Activated T-helper 1 cell treated with anti-CD3 and anti-CD28 coated beads, Interleukin-12 subunit alpha, Interleukin-12 subunit beta, Interleukin-2, Interleukin-4 antibody, amounts not matched to agents 30 ng/mL and 10 ng/mL and 1 ng/mL, durations not matched to agents 14 hours and 24 hours and 36 hours (primary cell): ENCODE measurements at regions not wholly inside any gene's neighbourhood (a gene's known extent, or its start where the extent isn't known, plus 50 kb on each side); places are given as distances from the start of the nearest gene placed in this dataset.
"Not testable (repeated sequence)": the region's sequence is repeated elsewhere in the genome, so short reads cannot be mapped to it uniquely, and the experiment has no call there.

Experiments
- DNase-seq: peaks from one replicate; pipeline ENCODE4 v3.0.0; 2021; ENCODE audit warnings: low spot score
- H3K27ac Mint-ChIP-seq: one replicate; pipeline ENCODE4 v1.8.0; 2021; ENCODE audit warnings: mild to moderate bottlenecking, mixed read lengths
- H3K27me3 Mint-ChIP-seq: one replicate; pipeline ENCODE4 v1.8.0; 2022; ENCODE audit warnings: mild to moderate bottlenecking, moderate library complexity, mixed read lengths; ENCODE audit not compliant: insufficient read depth
- H3K36me3 Mint-ChIP-seq: one replicate; pipeline ENCODE4 v1.8.0; 2021; ENCODE audit warnings: low read depth, mixed read lengths
- H3K4me1 Mint-ChIP-seq: one replicate; pipeline ENCODE4 v1.8.0; 2021; ENCODE audit warnings: low read depth, mixed read lengths
- H3K4me3 Mint-ChIP-seq: one replicate; pipeline ENCODE4 v1.8.0; 2021; ENCODE audit warnings: mild to moderate bottlenecking, moderate library complexity, mixed read lengths
- H3K9me3 Mint-ChIP-seq: one replicate; pipeline ENCODE4 v1.8.0; 2021; ENCODE audit warnings: mixed read lengths
- intact Hi-C: fragments of 100-400 bp; cut with micrococcal nuclease; formaldehyde crosslinking; loops from one replicate; pipeline ENCODE4 v1.15.1; 2024

DNA sequence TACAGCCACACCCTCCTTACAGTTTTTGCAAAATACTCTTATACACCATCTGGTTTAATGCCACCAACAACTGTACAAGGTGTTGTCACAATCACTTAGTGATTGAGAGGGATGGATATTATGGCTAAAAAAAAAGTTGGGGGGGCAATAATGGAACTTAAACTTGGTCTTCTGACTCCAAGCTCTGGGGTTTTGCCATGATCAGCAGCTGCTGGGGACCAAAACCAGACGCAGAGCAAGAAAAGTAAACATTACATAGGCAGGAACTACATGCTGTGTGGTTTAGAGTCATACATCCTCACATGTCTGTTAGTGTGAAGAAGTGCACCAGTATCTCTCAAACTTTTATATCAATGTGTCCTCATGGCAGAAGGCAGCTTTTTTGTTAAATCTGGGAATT lies 152.4 kb downstream of the TBC1D2B start:
- H3K36me3 Mint-ChIP-seq, H3K27me3 Mint-ChIP-seq, H3K9me3 Mint-ChIP-seq, DNase-seq, H3K4me3 Mint-ChIP-seq, H3K4me1 Mint-ChIP-seq, H3K27ac Mint-ChIP-seq, intact Hi-C loops: not testable (repeated sequence)

DNA sequence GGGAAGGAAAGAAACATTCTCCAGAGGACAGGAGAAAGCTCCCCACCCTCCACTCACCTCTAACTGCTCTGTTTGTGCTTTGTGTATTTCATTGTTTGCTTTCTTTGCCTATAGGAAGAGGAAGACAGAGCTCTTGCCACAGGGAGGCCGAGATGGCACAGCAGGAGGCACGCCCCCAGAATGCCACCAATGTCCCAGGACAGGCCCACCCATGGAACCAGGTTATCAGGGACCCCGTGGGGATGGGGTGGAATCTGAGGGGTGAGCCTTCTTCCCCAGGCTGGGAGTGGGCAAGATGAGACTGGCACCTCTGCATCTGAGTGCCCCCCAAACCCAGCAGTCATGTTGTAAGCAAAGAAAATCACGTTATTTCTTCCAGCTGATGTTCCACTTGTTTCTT lies 155.8 kb downstream of the TBC1D2B start:
- DNase-seq, result no peak
- no peaks in the 10 kb centered on the region for H3K4me1 Mint-ChIP-seq
- H3K27me3 Mint-ChIP-seq, result peaks cover 6% of the 10 kb centered on the region
- H3K27ac Mint-ChIP-seq, result no peak overlapping the region
- H3K36me3 Mint-ChIP-seq, result no peaks in the 10 kb centered on the region
- intact Hi-C loops, result no loop called here
- H3K4me3 Mint-ChIP-seq, result no peak overlapping the region
- no peaks in the 10 kb centered on the region for H3K9me3 Mint-ChIP-seq

- H3K36me3 Mint-ChIP-seq, H3K4me1 Mint-ChIP-seq, H3K27ac Mint-ChIP-seq, H3K9me3 Mint-ChIP-seq, DNase-seq, intact Hi-C loops, H3K4me3 Mint-ChIP-seq: not testable (repeated sequence)
- peaks cover 11% of the 10 kb centered on the region for H3K27me3 Mint-ChIP-seq
These were observed 160.4 kb downstream of the TBC1D2B start for GRCh38 chr15:77916966-77917635.

DNA sequence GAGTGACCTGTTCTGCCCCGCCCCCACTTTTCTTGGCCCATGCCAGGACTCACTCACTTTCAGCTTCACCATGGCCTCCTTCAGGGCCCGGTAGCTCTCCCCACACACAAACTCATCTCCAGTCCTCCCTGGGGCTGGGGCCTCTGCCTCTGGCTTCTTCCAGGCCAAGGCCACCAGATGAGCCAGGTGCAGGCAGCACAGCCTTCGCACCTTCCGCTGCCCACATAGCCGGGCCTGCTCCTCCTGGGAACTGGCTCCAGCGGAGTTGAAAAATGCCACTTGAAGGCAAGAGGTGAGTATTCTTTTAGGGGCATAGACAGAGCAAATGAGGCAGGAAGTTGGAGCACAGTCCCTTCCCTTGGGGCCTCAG lies 161.6 kb downstream of the TBC1D2B start:
- peaks cover 11% of the 10 kb centered on the region for H3K27me3 Mint-ChIP-seq
- H3K4me3 Mint-ChIP-seq, H3K36me3 Mint-ChIP-seq, H3K9me3 Mint-ChIP-seq, intact Hi-C loops, H3K4me1 Mint-ChIP-seq, H3K27ac Mint-ChIP-seq, DNase-seq: not testable (repeated sequence)

GRCh38 chr15:77915261-77915960 lies 162.1 kb downstream of the TBC1D2B start:
- H3K27ac Mint-ChIP-seq, result no peak overlapping the region
- peaks cover 11% of the 10 kb centered on the region for H3K27me3 Mint-ChIP-seq
- H3K9me3 Mint-ChIP-seq, result no peaks in the 10 kb centered on the region
- peaks cover 7% of the 10 kb centered on the region for H3K4me1 Mint-ChIP-seq
- no peak overlapping the region for H3K4me3 Mint-ChIP-seq
- no peaks in the 10 kb centered on the region for H3K36me3 Mint-ChIP-seq
- intact Hi-C loops, result no loop called here
- no peak for DNase-seq

DNA sequence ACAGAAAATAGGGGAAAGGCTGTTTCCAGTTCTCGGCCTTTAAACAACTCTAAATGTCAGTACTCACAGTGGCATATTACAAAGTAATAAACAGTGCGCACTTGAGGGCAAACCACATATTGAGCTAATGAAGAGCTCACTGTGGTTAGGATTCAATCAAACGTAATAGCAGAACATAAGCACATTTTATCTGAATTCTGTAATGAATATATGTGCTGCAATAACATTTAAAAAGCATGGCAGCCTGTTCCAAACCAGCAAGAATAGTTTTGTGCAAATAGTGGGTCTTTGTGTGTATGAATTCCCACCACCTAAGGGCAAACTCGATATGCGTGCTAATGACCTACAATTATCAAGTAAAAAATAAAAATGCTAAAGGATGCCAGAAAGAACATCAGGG lies 163.0 kb downstream of the TBC1D2B start:
- not testable (repeated sequence) for H3K36me3 Mint-ChIP-seq, H3K27ac Mint-ChIP-seq, H3K4me3 Mint-ChIP-seq, DNase-seq, H3K9me3 Mint-ChIP-seq
- peaks cover 11% of the 10 kb centered on the region for H3K27me3 Mint-ChIP-seq
- intact Hi-C loops, result loop anchor here (5.0 kb wide), 1 partner anchor 43 kb away; no protein-coding TSS in a partner anchor
- peaks cover 11% of the 10 kb centered on the region for H3K4me1 Mint-ChIP-seq

DNA sequence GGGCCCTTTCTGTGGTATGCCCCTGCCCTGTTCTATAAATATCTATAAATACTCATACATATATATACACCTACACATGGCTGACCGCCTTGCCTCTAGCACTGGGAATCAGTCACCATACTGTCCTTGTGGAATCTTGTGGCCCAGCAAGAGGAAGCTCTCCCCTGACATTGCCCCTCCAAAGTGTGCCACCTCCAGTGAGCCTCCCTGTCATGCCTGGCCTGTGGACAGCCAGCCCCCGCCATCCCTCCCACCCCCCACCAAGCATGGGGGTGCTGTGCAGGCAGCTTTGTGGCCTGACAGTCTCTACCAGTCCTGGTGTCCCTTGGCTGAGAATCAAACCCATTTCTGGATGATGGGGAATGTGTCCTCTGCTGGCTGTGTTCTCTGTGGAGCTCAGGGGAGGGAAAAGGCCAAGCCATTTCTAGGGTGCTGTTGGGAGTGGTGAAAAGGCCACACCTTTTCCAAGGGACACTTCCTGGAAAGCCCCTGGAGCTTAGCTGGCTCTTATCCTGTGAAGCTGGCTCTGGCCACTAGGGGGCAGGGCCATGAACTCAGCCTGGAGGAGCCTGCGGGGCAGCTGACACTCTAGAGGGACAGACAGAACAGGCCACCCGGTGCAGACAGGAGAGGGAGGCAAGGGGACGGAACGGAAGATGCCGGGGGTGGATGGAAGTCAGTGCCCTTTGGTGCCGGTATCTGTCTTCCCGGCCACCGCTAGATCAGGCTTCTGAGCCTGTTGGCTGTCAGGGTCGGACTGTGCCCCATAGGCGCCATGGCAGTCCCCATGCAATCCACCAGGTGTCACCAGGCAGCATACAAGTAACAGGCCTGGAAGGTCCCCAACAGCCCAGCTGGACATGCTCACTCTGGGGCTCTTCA lies 167.2 kb downstream of the TBC1D2B start:
- H3K4me1 Mint-ChIP-seq, result peaks cover 11% of the 10 kb centered on the region
- intact Hi-C loops, result loop anchor here (1.0 to 5.0 kb wide), 4 partner anchors 47 to 331 kb away; no protein-coding TSS in a partner anchor
- peak; percentile 69 for DNase-seq
- not testable (repeated sequence) for H3K36me3 Mint-ChIP-seq, H3K27me3 Mint-ChIP-seq, H3K9me3 Mint-ChIP-seq
- peak overlapping the region; percentile 75 for H3K4me3 Mint-ChIP-seq
- H3K27ac Mint-ChIP-seq, result peak overlapping the region; percentile 26

- peaks cover 11% of the 10 kb centered on the region for H3K4me1 Mint-ChIP-seq
- no peak overlapping the region for H3K27ac Mint-ChIP-seq
- no peak overlapping the region for H3K4me3 Mint-ChIP-seq
- intact Hi-C loops, result loop anchor here (5.0 kb wide), 1 partner anchor 828 kb away; no protein-coding TSS in a partner anchor
- no peak for DNase-seq
- H3K27me3 Mint-ChIP-seq, result peaks cover 6% of the 10 kb centered on the region
- no peaks in the 10 kb centered on the region for H3K9me3 Mint-ChIP-seq
- no peaks in the 10 kb centered on the region for H3K36me3 Mint-ChIP-seq
These were observed 168.2 kb downstream of the TBC1D2B start for GRCh38 chr15:77909182-77909940.

DNA sequence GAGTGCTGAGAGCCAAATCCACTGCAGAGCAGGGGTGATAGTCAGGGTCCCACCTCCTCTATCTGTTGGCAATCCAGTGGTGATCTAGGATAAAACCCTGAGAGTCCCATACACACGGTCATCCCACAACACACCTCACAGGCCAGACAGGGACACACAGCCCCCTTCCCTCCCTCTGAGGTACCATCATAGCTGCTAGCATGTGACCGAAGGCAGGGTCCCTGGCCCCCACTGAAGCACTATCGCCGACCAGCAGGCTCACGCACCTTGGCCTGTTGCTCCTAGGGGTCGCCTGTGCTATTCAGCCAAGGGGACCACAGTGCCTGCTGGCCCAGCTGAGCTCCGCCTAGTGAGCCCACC lies 168.8 kb downstream of the TBC1D2B start:
- not testable (repeated sequence) for H3K4me3 Mint-ChIP-seq, DNase-seq, H3K27me3 Mint-ChIP-seq, H3K36me3 Mint-ChIP-seq, H3K27ac Mint-ChIP-seq, H3K9me3 Mint-ChIP-seq
- H3K4me1 Mint-ChIP-seq, result peaks cover 11% of the 10 kb centered on the region
- intact Hi-C loops, result loop anchor here (5.0 kb wide), 1 partner anchor 829 kb away; no protein-coding TSS in a partner anchor

DNA sequence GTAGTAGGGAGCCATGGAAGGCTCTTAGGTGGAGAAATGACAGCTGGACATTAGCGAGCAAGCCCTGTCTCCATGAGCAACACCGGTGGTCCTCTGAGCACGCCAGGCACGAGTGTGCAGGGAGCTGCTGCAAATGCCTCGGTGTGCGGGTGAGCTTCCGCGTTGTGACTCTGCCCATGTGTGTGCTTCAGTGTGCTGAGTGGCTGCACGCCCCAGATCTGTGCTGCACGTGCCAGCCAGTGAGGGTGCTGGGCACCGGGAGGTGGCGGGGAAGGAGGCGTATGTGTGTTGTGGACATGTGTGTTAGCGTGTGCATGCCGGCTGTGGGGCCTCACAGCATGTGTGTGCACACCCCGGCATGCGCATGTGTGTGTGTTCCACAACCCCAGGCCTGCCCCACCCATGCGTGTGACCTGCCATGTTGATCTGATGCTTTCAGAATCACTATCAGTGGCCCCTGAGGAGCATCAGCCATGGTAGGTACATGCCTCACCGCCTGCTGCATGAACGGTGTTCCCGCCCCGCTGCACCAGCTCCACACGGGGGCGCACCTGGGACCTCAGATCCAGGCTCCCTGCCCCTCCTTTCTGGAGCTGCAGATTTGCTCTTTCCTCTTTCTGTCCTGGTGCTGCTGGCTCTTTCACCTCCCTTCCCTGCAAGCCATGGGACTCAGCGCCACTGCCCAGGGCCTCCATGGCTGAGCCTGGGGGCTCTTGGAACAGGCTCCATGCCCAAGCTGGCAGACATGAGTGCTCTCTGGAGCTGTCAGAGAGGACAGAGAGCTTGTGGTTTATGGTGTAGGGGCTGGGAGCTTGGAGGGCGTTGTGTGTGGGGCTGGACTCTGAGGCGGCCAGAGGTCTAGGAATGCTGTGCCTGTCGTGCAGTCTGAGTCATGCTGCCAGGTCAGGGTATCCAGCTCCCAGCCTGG lies 169.4 kb downstream of the TBC1D2B start:
- H3K9me3 Mint-ChIP-seq, result no peaks in the 10 kb centered on the region
- H3K4me3 Mint-ChIP-seq, result no peak overlapping the region
- no peak overlapping the region for H3K27ac Mint-ChIP-seq
- intact Hi-C loops, result loop anchor here (5.0 kb wide), 1 partner anchor 829 kb away; no protein-coding TSS in a partner anchor
- H3K4me1 Mint-ChIP-seq, result peaks cover 11% of the 10 kb centered on the region
- H3K27me3 Mint-ChIP-seq, result peaks cover under 1% of the 10 kb centered on the region
- DNase-seq, result no peak
- H3K36me3 Mint-ChIP-seq, result no peaks in the 10 kb centered on the region

DNA sequence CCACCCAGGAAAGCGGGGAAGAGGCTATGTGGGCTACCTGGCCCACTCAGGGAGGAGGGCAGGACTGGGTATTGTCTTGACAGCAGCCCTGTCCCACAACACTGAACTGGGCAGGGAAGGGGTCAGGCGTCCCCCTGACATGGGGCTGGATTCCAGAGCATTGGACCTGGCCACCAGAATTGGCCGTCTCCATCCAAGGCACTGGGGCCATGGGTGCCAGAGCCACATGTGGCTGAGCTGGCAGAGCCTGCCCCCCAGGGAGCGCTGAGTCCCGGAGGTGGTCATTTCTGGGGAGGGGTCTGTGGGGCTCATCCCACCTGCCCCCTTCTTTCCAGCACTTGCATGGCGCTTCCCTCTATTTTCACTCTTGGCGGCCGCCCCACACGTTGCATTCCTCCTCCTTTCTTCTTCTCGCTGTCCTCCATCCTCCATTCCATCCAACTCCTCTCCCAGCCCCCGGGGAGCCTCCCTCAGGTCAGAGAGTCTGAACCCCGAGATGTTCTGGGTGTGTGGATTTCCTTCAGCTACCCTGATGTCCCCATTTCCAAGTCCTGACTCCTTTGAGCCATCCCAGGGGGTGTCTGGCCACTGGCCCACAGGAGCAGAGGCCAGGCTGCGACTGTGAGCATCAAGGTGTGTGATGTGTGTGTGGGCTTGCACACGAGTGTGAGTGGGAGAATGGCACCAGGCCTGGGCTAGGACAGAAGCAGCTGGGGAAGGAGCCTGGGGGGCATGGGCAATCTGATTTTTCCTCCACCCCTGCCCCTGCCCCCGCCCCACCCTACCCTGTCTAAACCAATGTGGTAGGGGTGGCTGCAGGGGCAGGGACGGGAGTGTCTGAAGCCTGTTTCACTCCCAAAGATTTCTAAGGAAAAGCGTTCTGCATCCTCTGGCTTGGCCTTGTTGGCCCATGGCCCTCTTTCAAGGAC lies 171.2 kb downstream of the TBC1D2B start:
- H3K4me1 Mint-ChIP-seq, result peaks cover 11% of the 10 kb centered on the region
- H3K4me3 Mint-ChIP-seq, H3K27me3 Mint-ChIP-seq, H3K36me3 Mint-ChIP-seq, DNase-seq, H3K27ac Mint-ChIP-seq, H3K9me3 Mint-ChIP-seq: not testable (repeated sequence)
- intact Hi-C loops, result loop anchor here (5.0 kb wide), 1 partner anchor 831 kb away; no protein-coding TSS in a partner anchor
